Upper lobe of left lung (tissue), 4 donors: ENCODE measurements at regions not wholly inside any gene's neighbourhood (a gene's known extent, or its start where the extent isn't known, plus 50 kb on each side); places are given as distances from the start of the nearest gene placed in this dataset.

Experiments used
- POLR2AphosphoS5 ChIP-seq, 2 donors: sonication (generic); formaldehyde crosslinking; IDR thresholded peaks; one replicate each; pipeline ENCODE4 v1.5.1; 2017; ENCODE audit warnings: antibody characterized with exemption in 2 of 2
- TF ChIP-seq, protein P1 (sequence below), 6 experiments: fragments of 450-650 bp in 4 of 6; fragments of 200-600 bp in 2 of 6; sonication (generic) in 2 of 6; IDR thresholded peaks; one replicate each; pipeline ENCODE4 v1.5.1; 2016 to 2019; ENCODE audit warnings: antibody characterized with exemption in 6 of 6

GRCh38 chr4:181908168-181908567 is 335.0 kb upstream of the TENM3 start:
- TF ChIP-seq, protein P1, sequence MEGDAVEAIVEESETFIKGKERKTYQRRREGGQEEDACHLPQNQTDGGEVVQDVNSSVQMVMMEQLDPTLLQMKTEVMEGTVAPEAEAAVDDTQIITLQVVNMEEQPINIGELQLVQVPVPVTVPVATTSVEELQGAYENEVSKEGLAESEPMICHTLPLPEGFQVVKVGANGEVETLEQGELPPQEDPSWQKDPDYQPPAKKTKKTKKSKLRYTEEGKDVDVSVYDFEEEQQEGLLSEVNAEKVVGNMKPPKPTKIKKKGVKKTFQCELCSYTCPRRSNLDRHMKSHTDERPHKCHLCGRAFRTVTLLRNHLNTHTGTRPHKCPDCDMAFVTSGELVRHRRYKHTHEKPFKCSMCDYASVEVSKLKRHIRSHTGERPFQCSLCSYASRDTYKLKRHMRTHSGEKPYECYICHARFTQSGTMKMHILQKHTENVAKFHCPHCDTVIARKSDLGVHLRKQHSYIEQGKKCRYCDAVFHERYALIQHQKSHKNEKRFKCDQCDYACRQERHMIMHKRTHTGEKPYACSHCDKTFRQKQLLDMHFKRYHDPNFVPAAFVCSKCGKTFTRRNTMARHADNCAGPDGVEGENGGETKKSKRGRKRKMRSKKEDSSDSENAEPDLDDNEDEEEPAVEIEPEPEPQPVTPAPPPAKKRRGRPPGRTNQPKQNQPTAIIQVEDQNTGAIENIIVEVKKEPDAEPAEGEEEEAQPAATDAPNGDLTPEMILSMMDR (IDR thresholded peaks at IDR 0.05) = no peak
- TF ChIP-seq POLR2AphosphoS5 (IDR thresholded peaks at IDR 0.05) = no peak
